Neural cell (in vitro differentiated cells): ENCODE measurements at regions not wholly inside any gene's neighbourhood (a gene's known extent, or its start where the extent isn't known, plus 50 kb on each side); places are given as distances from the start of the nearest gene placed in this dataset.

Experiments
- H2AFZ ChIP-seq: fragments of 200-600, 300-800 bp; sonication (generic), shearing (Covaris generic); 2 replicates; pipeline ENCODE4 v1.6.0; 2014; ENCODE audit warnings: low read depth, mild to moderate bottlenecking, antibody characterized with exemption, low read length, moderate library complexity
- H3F3A ChIP-seq: fragments of 200-600 bp; shearing (Covaris generic); 2 replicates; pipeline ENCODE4 v1.6.1; 2016; ENCODE audit warnings: mild to moderate bottlenecking, moderate library complexity, mixed read lengths, antibody characterized with exemption, low read length; ENCODE audit not compliant: insufficient read depth, poor library complexity, severe bottlenecking
- H3K27ac ChIP-seq: fragments of 200-600, 300-800 bp; sonication (generic), shearing (Covaris generic); 2 replicates; pipeline ENCODE4 v1.5.1; 2014; ENCODE audit warnings: mild to moderate bottlenecking, low read length, moderate library complexity
- H3K27me3 ChIP-seq: fragments of 300-800, 200-600 bp; sonication (generic), shearing (Covaris generic); 2 replicates; pipeline ENCODE4 v1.6.0; 2014; ENCODE audit warnings: mild to moderate bottlenecking, low read depth, low read length, moderate library complexity; ENCODE audit not compliant: insufficient read depth
- H3K36me3 ChIP-seq: fragments of 300-800, 200-600 bp; sonication (generic), shearing (Covaris generic); 2 replicates; pipeline ENCODE4 v1.5.1; 2014; ENCODE audit warnings: mild to moderate bottlenecking, antibody characterized with exemption, low read length, moderate library complexity; ENCODE audit not compliant: insufficient read depth
- H3K4me2 ChIP-seq: fragments of 300-800, 200-600 bp; sonication (generic), shearing (Covaris generic); 2 replicates; pipeline ENCODE4 v1.6.0; 2014; ENCODE audit warnings: mild to moderate bottlenecking, low read length
- H3K4me3 ChIP-seq: fragments of 300-800, 200-600 bp; sonication (generic), shearing (Covaris generic); 2 replicates; pipeline ENCODE4 v1.5.1; 2014; ENCODE audit warnings: mild to moderate bottlenecking, low read length, moderate library complexity
- H3K79me2 ChIP-seq: fragments of 200-600 bp; shearing (Covaris generic); replicated peaks from 2 replicates; pipeline ENCODE4 v1.6.0; 2014; ENCODE audit warnings: mild to moderate bottlenecking, low read length, moderate library complexity; ENCODE audit not compliant: insufficient read depth
- H3K9ac ChIP-seq: fragments of 300-800, 200-600 bp; sonication (generic), shearing (Covaris generic); 2 replicates; pipeline ENCODE4 v1.6.1; 2016; ENCODE audit warnings: mild to moderate bottlenecking, low read length, mixed read lengths
- H3K9me2 ChIP-seq: fragments of 200-600 bp; shearing (Covaris generic); 2 replicates; pipeline ENCODE4 v1.6.1; 2016; ENCODE audit warnings: mild to moderate bottlenecking, low read length, mixed read lengths; ENCODE audit not compliant: insufficient read depth
- H3K9me3 ChIP-seq: fragments of 200-600, 300-800 bp; sonication (generic), shearing (Covaris generic); 2 replicates; pipeline ENCODE4 v1.6.1; 2016; ENCODE audit warnings: mild to moderate bottlenecking, mixed run types, low read length, moderate library complexity, mixed read lengths
- H4K20me1 ChIP-seq: fragments of 200-600 bp; shearing (Covaris generic); 2 replicates; pipeline ENCODE4 v1.6.1; 2016; ENCODE audit warnings: mild to moderate bottlenecking, mixed run types; ENCODE audit not compliant: insufficient read depth
- EP300 ChIP-seq: fragments of 450-650 bp; conservative IDR thresholded peaks from 2 replicates; pipeline ENCODE4 v1.6.1; 2014; ENCODE audit warnings: antibody characterized with exemption, mild to moderate bottlenecking, moderate library complexity; ENCODE audit not compliant: poor library complexity, severe bottlenecking
- EZH2 ChIP-seq: fragments of 200-600, 300-800 bp; shearing (Covaris generic), sonication (generic); IDR thresholded peaks from 2 replicates; pipeline ENCODE4 v1.6.1; 2014; ENCODE audit warnings: antibody characterized with exemption, low read length, borderline replicate concordance, mild to moderate bottlenecking; ENCODE audit not compliant: insufficient read depth, poor library complexity, severe bottlenecking
- MXI1 ChIP-seq: fragments of 450-650 bp; conservative IDR thresholded peaks from 2 replicates; pipeline ENCODE4 v1.6.1; 2014; ENCODE audit warnings: antibody characterized with exemption, mild to moderate bottlenecking; ENCODE audit not compliant: poor library complexity, severe bottlenecking
- POLR2AphosphoS5 ChIP-seq: IDR thresholded peaks from 2 replicates; pipeline ENCODE4 v1.6.1; 2012
- SMC3 ChIP-seq: fragments of 450-650 bp; conservative IDR thresholded peaks from 2 replicates; pipeline ENCODE4 v1.6.1; 2014; ENCODE audit warnings: antibody characterized with exemption, mild to moderate bottlenecking, moderate library complexity; ENCODE audit not compliant: poor library complexity
- TAF1 ChIP-seq: IDR thresholded peaks from 2 replicates; pipeline ENCODE4 v1.6.1; 2012; ENCODE audit warnings: low read depth
- TF ChIP-seq, protein P1 (sequence below): IDR thresholded peaks from 2 replicates; pipeline ENCODE4 v1.6.1; 2012; ENCODE audit warnings: borderline replicate concordance
- TF ChIP-seq, protein P2 (sequence below): fragments of 450-650 bp; IDR thresholded peaks from 2 replicates; pipeline ENCODE4 v1.5.1; 2014; ENCODE audit warnings: antibody characterized with exemption, mild to moderate bottlenecking, moderate library complexity; ENCODE audit not compliant: poor library complexity, severe bottlenecking

GRCh38 chr5:35333366-35333765 is 103.1 kb upstream of the PRLR start:
- Histone ChIP-seq H3K36me3 (no peaks in the 10 kb centered on the region), H3K4me3 (no peak overlapping the region), H4K20me1 (no peaks in the 10 kb centered on the region), H3K4me2 (no peak overlapping the region), H3K79me2 (no peaks in the 10 kb centered on the region), H3F3A (no peaks in the 10 kb centered on the region), H3K9me2 (no peaks in the 10 kb centered on the region), H3K9me3 (no peaks in the 10 kb centered on the region), H3K27me3 (no peaks in the 10 kb centered on the region), H3K27ac (peak overlapping the region; percentile 76), H3K9ac (no peak overlapping the region), H2AFZ (no peak overlapping the region)
- no peak for TF ChIP-seq EZH2
- TF ChIP-seq, protein P1, sequence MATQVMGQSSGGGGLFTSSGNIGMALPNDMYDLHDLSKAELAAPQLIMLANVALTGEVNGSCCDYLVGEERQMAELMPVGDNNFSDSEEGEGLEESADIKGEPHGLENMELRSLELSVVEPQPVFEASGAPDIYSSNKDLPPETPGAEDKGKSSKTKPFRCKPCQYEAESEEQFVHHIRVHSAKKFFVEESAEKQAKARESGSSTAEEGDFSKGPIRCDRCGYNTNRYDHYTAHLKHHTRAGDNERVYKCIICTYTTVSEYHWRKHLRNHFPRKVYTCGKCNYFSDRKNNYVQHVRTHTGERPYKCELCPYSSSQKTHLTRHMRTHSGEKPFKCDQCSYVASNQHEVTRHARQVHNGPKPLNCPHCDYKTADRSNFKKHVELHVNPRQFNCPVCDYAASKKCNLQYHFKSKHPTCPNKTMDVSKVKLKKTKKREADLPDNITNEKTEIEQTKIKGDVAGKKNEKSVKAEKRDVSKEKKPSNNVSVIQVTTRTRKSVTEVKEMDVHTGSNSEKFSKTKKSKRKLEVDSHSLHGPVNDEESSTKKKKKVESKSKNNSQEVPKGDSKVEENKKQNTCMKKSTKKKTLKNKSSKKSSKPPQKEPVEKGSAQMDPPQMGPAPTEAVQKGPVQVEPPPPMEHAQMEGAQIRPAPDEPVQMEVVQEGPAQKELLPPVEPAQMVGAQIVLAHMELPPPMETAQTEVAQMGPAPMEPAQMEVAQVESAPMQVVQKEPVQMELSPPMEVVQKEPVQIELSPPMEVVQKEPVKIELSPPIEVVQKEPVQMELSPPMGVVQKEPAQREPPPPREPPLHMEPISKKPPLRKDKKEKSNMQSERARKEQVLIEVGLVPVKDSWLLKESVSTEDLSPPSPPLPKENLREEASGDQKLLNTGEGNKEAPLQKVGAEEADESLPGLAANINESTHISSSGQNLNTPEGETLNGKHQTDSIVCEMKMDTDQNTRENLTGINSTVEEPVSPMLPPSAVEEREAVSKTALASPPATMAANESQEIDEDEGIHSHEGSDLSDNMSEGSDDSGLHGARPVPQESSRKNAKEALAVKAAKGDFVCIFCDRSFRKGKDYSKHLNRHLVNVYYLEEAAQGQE: no peak
- no peak for TF ChIP-seq MXI1
- TF ChIP-seq EP300: no peak
- TF ChIP-seq, protein P2, sequence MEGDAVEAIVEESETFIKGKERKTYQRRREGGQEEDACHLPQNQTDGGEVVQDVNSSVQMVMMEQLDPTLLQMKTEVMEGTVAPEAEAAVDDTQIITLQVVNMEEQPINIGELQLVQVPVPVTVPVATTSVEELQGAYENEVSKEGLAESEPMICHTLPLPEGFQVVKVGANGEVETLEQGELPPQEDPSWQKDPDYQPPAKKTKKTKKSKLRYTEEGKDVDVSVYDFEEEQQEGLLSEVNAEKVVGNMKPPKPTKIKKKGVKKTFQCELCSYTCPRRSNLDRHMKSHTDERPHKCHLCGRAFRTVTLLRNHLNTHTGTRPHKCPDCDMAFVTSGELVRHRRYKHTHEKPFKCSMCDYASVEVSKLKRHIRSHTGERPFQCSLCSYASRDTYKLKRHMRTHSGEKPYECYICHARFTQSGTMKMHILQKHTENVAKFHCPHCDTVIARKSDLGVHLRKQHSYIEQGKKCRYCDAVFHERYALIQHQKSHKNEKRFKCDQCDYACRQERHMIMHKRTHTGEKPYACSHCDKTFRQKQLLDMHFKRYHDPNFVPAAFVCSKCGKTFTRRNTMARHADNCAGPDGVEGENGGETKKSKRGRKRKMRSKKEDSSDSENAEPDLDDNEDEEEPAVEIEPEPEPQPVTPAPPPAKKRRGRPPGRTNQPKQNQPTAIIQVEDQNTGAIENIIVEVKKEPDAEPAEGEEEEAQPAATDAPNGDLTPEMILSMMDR: no peak

DNA sequence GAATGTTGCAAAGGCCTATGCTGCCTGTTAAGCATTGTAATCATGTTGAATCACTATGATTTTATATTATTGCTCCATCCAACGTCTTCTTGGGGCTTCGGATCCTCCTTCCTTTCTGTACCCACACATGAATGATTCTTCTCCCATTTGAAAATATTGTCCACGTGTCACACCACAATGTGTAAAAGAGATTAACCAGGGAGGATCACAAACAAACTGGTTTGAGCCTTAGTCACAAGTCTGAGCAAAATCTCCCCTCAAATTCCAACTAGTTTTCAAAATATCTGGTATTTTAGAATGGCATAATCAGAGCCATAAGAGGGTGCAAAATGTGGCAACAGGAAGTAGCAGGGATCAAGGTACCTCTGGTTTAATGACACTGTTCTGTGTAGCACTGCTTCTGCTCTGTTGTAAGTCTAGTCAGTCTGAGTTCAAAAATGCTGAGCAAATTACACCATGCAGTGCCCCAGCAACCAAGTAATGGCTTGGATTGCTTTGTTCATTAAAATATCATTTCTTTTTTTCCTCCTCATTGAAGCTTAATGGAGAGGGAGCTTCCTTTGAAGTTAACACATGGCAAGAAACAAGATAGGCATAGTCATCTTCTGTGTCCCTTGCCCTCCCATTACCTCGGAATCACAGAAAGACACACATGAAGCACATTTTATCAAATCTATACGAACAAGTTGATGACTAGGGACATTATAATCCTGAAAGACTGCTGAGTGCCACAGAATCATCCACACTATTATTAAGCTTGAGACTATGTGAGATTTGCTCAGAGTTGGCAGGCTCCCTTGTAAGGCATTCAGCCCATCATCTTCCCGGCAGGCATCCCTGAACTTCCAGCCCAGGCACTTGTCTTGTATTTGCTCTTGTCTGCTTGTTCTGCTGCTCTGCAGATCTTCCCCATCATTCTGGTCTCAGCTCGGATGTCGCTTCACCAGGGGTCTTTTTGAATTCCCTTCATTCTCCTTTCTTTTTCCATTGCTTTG is 102.0 kb upstream of the PRLR start:
- peak overlapping the region; percentile 4 for H3K9ac ChIP-seq
- H3K4me2 ChIP-seq: peak overlapping the region; percentile 2
- H3K27ac ChIP-seq: peak overlapping the region; percentile 76
- no peaks in the 10 kb centered on the region for H3K36me3 ChIP-seq
- H3K4me3 ChIP-seq: no peak overlapping the region
- no peaks in the 10 kb centered on the region for H3K27me3 ChIP-seq
- H3K79me2 ChIP-seq: no peaks in the 10 kb centered on the region
- H2AFZ ChIP-seq: no peak overlapping the region
- H3K9me2 ChIP-seq: no peaks in the 10 kb centered on the region
- no peaks in the 10 kb centered on the region for H3F3A ChIP-seq
- no peaks in the 10 kb centered on the region for H4K20me1 ChIP-seq
- TF ChIP-seq POLR2AphosphoS5 (peak; percentile 84), SMC3 (peak; percentile 13), EZH2 (no peak), EP300 (peak; percentile 50), TAF1 (no peak)
- TF ChIP-seq, protein P1: peak; percentile 82
- no peaks in the 10 kb centered on the region for H3K9me3 ChIP-seq
